Activated CD4-positive, alpha-beta T cell treated with anti-CD3 and anti-CD28 coated beads, Interleukin-2, Interleukin-6, amounts not matched to agents 100 ng/mL and 50 ng/mL, durations not matched to agents 16 hours and 8 hours (primary cell): ENCODE measurements at regions not wholly inside any gene's neighbourhood (a gene's known extent, or its start where the extent isn't known, plus 50 kb on each side); places are given as distances from the start of the nearest gene placed in this dataset.
"Not testable (repeated sequence)": the region's sequence is repeated elsewhere in the genome, so short reads cannot be mapped to it uniquely, and the experiment has no call there.

Experiments
- DNase-seq: peaks from one replicate; pipeline ENCODE4 v3.0.0-alpha.2; 2020

DNA sequence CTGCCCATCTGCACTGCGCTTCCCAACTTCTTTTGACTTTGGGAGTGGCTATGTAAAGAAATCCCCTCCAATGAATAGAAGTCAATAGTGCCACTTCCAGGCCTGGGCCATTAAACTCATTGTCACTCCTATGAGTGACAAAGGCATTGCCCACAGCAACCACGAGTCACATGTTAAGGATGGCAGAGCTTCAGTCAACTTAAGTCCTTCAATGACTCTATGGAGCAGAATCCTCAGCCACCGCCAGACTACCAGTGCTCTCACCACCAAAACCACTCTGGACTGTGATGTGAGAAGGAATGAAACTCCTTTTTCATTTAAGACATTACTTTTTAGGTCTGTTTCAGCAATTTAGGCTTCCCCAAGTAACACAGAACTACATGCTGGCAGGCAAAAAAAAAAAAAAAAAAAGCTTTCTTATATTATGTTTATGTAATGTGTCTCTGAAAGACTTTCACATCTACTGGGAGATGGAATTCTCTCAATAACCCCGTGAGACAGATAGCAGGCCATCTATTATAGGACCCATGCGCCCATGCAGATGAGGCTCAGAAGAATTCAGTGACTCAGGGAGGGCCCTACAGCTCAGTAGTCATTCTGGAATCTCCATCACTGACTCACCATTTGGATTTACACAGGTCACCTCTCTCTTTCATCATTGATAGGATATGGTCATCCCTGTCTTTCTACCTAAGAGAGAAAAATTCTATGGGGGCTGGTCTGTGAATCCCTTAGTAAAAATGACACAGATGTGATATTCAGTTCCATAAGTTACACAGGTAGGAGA lies 180.5 kb downstream of the CEMIP2 start:
- DNase-seq, result peak; percentile 11

GRCh38 chr9:71583792-71584191 lies 184.5 kb downstream of the CEMIP2 start:
- DNase-seq, result no peak

DNA sequence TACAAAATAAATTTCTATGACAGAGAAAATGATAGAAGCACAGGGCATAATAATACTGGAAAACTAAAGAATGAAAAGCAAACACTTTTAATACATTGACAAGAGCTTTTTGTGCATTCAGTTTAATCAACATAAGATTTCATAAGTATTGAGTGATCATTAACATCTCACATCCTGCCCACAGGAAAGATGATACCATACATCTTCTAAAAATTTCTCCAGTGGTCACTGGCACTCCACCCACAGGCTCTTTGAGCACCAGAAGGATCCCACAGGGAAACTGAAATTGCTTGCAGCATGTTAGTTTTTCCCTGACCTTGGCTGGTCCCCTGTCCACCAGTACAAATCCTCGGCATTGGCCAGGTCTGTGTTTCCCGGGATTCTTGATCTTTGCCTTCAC lies 186.0 kb downstream of the CEMIP2 start:
- no peak for DNase-seq

DNA sequence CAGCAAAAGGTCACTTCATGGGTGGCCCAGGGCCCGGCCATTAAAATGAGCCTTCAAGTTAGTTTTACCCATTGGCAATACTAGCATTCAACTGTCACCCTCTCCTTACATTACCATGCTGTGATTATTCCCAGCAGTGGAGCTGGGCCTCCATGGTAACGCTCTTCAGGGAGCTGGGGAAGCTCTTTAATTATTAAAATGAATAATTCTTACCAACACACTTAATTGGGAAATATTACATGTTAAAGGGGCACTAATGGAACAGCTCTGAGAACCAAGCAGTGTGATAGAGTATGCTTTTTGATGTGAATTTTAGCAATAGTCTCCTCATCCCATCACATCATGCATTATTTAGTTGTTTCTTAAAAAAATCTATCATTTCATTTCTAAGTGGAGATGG lies 187.2 kb downstream of the CEMIP2 start:
- DNase-seq, result no peak

DNA sequence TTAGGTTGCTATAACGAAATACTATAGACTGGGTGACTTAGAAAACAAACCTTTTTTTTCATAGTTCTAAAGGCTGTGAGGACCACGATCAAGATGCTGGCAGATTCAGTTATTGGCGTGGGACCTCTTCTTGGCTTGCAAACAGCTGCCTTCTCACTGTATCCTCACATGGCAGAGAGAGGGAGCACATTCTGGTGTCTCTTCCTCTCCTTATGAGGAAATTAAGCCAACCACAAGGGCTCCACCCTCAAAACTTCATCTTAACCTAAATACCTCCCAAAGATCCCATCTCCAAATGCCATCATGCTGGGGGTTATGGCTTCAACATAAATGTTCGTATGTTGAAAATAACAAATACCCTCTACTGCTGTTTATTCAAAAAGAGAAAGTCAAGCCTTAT lies 197.1 kb downstream of the CEMIP2 start:
- DNase-seq, result no peak

DNA sequence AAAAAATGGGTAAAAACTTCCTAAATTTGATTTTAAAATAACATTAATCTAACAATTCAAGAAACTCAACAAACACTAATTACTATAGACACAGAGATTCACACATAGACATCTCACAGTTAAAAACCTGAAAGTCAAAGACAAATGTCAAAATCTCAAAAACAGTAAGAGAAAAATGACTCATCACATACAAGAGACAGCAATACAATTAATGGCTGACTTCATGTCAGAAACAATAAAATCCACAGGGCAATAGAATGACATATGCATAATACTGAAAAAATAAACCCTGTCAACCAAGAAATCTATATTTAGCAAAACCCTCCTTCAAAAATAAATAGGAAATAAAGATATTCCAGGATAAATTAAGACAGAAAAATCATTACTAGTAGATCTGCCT lies 200.4 kb downstream of the CEMIP2 start:
- DNase-seq, result no peak

- DNase-seq, result no peak
Measured at GRCh38 chr9:71562140-71562539, 206.2 kb downstream of the CEMIP2 start.

GRCh38 chr9:71557310-71557709 lies 211.0 kb downstream of the CEMIP2 start:
- no peak for DNase-seq

DNA sequence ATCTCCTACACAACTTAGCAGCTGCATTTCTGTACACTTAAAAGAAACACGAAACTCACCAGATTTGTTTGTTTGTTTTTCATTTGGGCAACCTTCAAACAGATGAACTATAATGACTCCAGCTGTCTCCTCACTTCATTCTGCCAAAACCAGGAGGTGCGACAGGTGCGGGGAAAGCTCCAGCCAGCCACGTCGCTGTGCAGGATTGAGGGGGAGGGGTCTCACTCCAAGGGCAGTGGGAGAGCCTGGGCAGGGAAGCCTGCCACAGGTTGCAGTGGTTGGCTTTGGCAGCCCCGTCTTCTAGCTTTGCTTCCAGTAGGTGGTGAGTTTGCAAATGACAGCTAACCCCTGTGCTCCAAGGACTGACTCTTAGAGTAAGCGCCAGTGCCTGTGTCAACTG lies 215.8 kb downstream of the CEMIP2 start:
- no peak for DNase-seq

GRCh38 chr9:71549023-71549422 lies 219.3 kb downstream of the CEMIP2 start:
- DNase-seq, result no peak

DNA sequence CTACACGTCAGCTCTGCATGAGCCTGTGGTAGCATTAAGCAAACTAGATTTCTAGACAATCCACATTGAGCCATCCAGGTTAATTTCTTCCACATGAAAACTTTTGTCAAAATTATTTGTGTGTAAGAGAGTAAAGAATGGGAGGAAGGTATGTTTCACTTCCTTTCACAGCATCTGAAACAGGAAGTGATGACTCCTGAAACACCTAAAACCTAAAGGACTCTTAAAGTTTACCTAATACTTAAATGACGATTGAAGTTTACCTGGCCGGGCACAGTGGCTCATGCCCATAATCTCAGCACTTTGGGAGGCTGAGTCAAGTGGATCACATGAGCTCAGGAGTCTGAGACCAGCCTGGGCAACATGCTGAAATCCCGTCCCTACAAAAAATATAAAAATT lies 223.8 kb downstream of the CEMIP2 start:
- DNase-seq, result no peak

- DNase-seq, result no peak
Measured at GRCh38 chr9:71541436-71541835, 226.9 kb downstream of the CEMIP2 start.

DNA sequence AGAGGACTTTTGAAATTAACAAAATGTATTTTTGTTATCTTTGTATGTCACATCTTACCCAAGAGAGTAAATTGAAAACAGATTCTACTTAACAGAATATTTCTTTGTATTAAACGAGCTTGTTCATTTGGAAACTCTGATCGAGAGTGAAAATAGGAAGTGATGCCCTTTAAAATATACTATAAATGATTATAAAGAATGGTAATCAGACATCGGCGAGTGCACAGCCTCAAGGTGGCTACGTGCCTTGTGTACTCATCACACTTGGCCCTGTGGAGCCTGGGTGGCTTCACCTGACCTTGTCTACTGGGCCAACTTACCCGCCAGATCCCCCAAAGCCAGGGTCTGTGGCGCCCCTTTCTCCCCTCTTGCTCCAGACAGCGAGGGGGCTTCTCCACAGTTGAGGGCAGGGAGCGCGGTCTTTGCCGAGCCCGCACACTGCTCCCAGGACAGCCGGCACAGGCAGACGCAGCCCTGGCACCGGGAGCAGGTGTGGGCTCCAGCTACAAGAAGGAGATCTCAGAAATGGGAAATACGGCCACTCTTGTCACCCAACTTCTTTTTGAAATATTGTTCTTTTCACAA lies 243.2 kb downstream of the CEMIP2 start:
- DNase-seq, result no peak

- no peak for DNase-seq
Measured at GRCh38 chr9:71524516-71524915, 243.8 kb downstream of the CEMIP2 start.

DNA sequence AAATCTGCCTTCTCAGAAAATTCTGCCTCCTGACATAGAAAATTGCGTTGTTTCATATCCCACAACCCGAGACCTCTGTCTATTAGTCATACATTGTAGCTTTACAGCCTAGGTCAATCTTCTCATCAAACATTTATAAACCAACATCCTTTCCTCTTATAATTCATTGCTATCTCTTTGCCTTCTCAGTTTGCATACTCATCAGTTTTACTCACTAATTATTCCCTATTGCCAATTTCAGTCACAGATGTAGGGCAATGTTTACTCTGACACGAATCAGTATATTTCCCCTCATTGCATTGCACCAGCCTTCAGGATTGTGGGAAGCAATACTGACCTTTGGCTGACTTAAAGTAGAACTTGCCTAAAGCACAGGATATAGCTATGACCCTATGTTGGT lies 247.2 kb downstream of the CEMIP2 start:
- no peak for DNase-seq

DNA sequence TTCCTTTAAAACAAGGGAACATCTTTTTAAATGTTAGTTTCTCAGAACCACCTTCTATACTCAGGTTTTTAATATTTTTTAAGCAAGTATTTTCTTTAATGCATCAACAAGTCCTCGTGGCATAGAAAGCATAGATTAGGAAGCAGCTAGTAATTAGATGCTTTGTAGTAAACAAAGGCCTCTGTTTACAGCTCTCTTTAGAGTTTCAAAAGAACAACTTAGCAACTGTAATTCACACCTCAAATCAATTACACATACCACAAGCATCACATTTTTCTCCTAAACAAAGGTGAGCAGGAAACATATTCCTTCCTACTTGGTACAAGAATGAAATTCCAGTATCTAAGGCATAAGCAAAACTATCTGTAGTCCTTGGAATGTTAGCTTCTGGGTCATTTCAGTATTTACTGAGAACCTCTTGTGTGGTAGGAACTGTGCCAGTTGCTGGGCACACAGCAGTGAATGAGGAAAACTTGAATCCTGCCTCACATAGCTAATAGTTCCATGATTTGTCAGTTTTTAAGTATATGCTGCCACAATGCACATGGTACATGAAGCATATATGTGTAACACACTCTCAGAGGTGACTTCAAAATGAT lies 249.1 kb downstream of the CEMIP2 start:
- no peak for DNase-seq

GRCh38 chr9:71518045-71518827 lies 250.1 kb downstream of the CEMIP2 start:
- DNase-seq, result no peak

DNA sequence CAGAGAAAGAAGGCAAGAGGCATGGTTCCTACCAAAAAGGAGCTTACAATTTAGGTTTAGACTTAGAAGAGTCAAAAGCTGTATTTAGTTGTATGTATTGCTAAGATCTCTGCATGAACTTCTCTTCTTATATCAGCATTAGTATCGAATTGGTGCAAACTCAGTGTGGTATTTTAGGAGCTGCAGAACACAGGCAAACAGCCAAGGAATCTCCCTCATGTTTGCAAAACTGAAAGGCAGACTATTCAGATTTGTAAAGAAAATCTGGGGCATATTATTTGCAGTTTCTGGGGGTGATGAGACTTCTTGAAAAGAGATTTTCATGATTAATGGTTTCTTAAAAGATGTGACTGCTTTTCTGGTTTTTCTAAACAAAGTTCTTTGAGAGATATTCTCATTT lies 252.7 kb downstream of the CEMIP2 start:
- no peak for DNase-seq

DNA sequence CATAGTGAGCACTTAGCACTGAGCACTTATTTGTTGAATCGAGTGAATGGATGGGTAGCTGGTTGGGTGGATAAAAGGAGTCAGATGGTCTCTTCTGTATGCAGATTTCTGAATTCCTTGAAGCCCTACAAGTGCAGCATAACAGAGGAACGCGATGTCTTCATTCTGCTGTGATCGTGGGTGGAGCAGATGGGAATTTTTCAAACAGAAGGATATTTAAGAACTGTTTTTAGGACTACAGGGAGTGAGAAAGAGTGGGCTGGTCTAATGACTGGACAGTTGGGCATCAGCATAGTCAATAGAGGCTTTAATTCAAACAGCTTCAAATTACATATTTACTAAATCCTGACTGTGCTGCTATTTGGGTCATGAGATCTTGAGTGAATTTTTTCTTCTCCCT lies 253.2 kb downstream of the CEMIP2 start:
- no peak for DNase-seq

GRCh38 chr9:71514344-71514975 lies 253.9 kb downstream of the CEMIP2 start:
- DNase-seq, result no peak

DNA sequence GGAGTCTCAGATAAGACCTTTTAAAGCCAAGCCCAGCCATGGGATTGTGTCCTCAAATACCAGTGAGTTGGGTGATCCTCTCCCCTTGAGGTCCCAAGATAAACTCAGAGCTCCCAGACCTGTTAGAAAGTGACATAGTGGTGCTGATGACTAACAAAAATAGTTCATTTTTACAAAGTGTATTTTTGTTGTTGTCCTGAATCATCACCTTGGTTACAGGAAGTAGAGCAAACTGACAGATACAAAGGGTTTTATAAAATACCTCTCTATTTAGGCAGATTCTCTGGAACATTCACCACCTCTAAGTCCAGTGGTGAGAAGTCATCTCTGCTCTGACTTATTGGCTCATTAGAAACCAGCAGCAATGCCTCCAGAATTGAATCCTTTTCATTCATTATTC lies 259.3 kb downstream of the CEMIP2 start:
- peak; percentile 37 for DNase-seq

DNA sequence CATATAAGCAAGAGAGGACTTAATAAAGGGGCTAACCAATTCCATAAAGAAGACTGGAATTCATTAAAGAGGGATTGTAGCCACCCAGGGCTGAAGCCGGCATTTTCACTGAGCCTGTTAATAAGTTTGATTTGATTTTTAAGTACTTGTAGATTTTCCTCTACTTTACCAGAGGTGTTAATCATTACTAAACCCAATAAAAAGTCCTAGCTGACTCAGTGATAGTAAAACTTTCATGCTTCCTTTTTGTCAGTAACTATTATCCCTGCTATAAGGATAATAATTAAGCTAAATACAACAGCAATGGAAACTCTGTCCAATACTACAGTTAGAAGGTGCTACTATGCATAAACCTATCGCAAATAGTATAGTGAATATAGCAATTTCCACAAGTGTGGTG lies 260.2 kb downstream of the CEMIP2 start:
- DNase-seq, result not testable (repeated sequence)

- no peak for DNase-seq
Measured at GRCh38 chr9:71506821-71507220, 261.5 kb downstream of the CEMIP2 start.
